Fibroblast of skin of right quadriceps (primary cell): ENCODE measurements at regions not wholly inside any gene's neighbourhood (a gene's known extent, or its start where the extent isn't known, plus 50 kb on each side); places are given as distances from the start of the nearest gene placed in this dataset.

Experiments used
- DNase-seq: peaks from one replicate; pipeline ENCODE4 v3.0.0-alpha.2; 2013

DNA sequence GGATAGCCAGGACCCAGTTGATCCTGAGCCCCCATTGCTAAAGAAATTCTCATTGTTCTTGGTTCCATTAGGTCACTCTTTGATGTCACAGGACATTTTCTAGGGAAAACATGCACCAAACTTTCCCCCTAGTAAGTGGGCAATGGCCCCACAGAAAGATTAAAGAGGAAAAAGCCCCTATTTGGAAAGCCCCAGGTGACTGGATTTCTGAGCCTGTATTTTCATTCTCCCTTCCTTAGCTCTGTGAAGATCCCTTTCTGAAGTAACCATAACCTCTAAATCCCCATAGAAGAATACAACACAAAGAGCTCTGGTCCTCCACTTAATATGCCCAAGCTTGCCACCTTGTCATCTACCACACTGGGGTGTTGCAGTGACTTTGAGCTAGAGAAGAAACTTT, 232.3 kb upstream of the FGGY start:
- DNase-seq, result no peak

DNA sequence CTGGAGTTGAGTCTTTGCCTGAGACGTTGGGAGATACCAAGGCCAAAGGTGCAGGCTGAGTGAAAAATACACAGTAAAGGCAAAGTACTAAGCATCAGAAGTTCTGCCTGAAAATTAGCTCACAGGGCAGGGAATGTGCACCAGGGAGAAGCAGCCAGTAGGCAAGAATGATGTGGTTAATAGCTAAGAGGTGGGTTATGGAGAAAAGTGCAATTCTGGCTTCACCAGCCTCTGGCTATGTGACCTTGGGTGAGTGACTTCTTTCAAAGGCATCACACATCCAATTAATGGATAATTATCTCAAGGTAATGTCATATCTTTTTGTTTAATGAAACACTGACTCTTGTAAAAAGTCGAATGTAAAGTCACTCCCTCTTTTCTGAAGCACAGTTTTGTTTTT, 230.7 kb upstream of the FGGY start:
- no peak for DNase-seq

DNA sequence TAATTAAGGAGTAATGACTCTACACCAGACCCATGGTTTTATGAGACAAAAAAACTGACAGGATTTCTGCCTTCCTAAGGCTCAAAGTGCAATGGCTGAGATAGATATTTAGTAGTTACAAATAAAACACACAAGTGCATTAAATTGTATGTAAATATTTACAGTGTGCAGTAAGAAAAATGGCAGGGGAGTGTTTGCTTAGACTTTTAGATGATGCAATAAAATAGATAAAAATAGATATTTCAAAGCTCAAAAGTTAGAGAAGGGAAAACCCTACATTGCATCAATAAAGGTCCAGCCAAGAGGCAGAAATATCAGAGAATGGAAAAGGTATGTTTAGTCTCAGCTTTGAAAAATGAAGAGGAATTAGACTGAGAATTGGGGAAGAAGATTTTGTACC, 226.3 kb upstream of the FGGY start:
- DNase-seq, result no peak

GRCh38 chr1:59071289-59071688, 225.6 kb upstream of the FGGY start:
- no peak for DNase-seq

GRCh38 chr1:59071876-59072582, 224.9 kb upstream of the FGGY start:
- DNase-seq, result no peak

DNA sequence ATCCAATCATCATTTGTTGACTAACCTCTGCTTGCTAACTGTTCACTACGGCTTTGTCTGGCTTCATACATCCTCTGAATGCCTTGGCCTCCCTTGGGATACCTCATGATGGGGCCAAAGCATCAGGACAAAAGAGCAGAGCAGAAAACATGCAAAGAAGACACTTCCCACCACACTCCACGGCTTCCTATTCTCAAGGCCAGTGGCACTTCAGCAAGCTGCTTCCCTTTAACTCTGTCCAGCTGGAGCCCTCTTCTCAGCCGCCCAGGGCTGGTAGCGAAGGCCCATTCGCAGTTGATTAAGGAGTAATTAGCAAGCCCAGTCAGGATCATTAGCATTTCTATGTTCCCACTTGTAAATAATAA, 224.3 kb upstream of the FGGY start:
- no peak for DNase-seq

DNA sequence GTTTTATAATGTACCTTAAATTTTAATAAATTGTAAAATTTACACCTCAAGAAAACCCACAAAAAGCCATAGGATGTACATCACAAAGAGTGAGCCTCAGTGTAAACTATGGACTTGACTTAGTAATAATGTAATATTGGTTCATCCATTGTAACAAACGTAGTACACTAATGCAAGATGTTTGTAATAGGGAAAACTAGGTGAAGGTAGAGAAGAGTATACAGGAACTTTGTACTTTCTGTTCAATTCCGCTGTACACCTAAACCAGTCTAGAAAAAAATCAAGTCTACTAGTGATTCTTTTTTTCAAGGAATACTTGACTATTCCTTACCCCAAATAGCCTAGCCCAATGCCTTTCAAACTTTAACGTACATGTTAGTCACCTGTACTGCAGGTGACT, 222.3 kb upstream of the FGGY start:
- DNase-seq, result no peak

- DNase-seq, result no peak
Observed at GRCh38 chr1:59075021-59075420, 221.9 kb upstream of the FGGY start.

DNA sequence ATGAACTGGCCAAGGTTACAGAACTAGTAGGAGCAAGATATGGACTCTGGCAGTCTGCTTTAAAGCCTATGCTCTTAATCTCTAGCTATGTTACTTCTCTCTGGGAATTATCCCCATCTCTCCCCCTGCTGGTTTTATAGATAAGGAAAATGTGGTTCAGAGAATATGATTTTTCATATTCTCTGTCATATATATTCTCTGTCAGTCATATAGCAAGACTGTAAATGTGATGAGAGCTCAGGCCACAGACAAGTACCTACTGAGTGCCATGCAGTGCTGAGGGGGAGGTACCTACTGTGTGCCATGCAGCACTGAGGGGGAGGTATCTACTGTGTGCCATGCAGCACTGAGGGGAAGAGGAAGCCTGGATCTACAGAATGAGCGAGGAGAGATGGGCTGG, 220.3 kb upstream of the FGGY start:
- no peak for DNase-seq

DNA sequence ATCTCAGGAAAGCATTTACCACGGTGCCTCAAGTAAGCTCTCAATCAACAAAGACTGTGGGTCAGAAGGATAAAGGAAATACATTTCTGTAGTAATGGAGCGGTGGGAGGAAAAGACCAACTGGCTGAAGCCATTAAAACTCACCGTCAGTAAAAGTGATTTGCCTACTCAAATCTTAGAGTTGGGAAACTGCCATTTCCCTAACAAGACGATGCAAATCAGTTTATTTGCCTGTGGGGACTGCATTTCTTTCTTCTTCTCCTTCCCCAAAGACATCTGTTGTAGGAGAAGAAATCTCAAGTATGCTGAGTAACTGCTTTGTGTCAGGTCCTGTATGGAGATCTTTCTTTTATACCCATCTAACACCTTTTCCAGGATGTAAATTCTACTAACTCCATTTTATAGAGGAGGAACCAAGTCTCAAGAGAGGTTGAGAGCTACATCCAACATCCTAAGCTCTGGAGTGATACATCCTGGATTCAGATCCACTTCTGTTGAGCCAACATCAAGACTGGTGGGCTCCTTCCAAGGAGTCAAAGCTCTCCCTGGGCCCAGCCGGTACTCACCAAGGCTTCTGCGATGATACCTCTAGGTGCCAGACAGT, 219.3 kb upstream of the FGGY start:
- DNase-seq, result no peak

DNA sequence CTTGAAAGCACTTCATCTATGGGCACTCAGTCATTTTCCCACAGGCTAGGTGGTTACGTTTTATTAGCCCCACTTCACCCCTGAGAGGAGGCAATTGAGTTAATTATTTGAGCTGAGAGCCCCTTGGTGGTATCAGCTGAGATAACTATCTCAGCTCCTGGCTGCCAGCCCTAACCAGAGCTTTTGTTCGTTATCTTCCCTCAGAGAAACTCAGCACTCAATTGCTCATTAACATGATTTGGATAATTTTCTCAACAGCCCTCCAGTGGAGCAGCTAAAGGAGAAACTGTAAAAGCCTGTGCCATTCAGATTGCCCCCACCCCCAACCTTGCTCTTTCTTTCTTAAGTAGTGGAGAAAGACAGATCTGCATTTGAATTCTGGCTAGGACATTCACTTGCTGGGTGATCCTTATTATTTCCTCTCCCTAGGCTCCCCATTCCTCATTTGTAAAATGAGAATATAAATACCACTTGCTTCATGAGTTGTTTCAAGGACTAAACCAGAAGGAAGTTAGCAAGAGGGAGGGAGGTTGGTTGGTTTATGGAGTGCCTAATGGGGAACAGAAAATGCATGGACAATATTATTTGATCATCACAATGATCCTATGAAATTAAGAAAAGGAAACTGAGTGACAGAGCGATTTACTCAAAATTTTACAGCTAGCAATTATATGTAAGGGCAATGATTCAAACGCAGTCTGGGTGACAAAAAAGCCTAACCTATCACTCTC, 218.7 kb upstream of the FGGY start:
- no peak for DNase-seq

GRCh38 chr1:59078866-59079265, 218.0 kb upstream of the FGGY start:
- no peak for DNase-seq

GRCh38 chr1:59079434-59080140, 217.3 kb upstream of the FGGY start:
- DNase-seq, result peak; percentile 56

GRCh38 chr1:59081181-59081580, 215.7 kb upstream of the FGGY start:
- DNase-seq, result no peak

GRCh38 chr1:59081795-59082194, 215.1 kb upstream of the FGGY start:
- DNase-seq, result peak; percentile 69

- peak; percentile 70 for DNase-seq
Observed at GRCh38 chr1:59083946-59084865, 212.7 kb upstream of the FGGY start.

DNA sequence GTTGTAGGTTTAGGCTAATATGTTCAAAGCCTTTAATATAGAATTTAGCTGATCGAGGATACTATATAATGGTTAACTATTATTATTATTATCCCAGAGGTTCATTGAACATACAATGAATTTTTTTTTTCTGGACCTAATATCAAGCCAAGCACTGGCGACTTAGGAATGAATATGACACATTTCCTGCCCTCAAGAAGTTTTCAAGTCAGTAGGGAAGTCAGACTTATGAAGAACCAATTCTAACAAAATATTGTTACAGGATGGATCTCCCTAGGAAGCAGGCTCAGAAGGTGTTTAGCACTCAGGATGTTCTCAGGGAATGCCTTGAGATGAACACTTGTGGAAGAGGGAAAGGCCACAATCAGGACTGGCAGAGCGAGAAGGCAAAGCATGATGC, 211.8 kb upstream of the FGGY start:
- no peak for DNase-seq

DNA sequence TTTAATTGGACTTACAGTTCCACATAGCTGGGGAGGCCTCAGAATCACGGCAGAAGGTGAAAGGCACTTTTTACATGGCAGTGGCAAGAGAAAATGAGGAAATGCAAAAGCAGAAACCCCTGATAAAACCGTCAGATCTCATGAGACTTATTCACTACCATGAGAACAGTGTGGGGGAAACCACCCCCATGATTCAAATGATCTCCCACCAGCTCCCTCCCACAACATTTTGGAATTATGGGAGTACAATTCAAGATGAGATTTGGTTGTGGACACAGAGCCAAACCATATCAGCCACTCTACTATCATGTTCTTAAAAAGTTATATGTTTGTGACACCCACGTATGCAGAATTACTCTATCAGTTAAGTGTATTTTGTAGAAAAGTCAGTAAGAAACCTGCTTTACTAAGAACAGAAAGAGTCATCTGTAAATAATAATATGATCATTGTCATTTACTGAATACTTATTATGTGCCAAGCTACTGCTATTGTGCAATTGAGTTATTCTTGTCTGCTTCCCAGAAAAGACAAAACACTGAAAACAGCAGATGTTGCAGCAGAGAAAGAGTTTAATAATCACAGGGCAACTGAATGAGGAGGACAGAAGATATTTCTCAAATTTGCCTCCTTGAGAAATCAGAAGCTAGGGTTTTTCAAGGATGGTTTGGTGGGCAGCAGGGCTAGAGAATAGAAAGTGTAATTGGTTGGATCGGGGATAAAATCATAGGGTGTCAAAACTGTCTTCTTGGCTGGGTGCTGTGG, 207.7 kb upstream of the FGGY start:
- DNase-seq, result no peak

GRCh38 chr1:59089922-59090457, 206.9 kb upstream of the FGGY start:
- no peak for DNase-seq

GRCh38 chr1:59092126-59092525, 204.8 kb upstream of the FGGY start:
- DNase-seq, result peak; percentile 51

DNA sequence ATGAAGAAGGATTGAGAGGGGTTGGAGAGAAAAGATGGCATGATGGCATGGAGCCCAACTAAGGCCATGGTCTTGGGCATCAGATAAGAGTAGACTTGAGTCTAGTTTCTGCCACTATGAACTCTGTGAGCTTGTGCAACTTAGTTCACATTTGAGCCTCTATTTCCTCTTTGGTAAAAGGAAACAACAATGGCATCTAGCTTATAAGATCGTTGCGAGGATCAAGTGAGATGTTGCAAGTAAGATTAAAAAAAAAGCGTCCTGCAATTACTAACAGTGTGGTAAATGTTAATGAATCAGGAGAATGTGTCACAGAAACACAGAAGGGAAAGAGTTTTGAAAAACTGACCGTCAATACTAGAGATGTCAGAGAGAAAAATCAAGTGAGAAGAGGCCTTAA, 202.9 kb upstream of the FGGY start:
- DNase-seq, result no peak

- DNase-seq, result no peak
Observed at GRCh38 chr1:59096501-59096900, 200.4 kb upstream of the FGGY start.
